NB4 (cell line): ENCODE measurements at regions not wholly inside any gene's neighbourhood (a gene's known extent, or its start where the extent isn't known, plus 50 kb on each side); places are given as distances from the start of the nearest gene placed in this dataset.

Experiments
- CTCF ChIP-seq: IDR thresholded peaks from one replicate; pipeline ENCODE4 v1.5.1; 2012; ENCODE audit warnings: low read depth, low read length
- MAX ChIP-seq: IDR thresholded peaks from 2 replicates; pipeline ENCODE4 v1.6.1; 2011; ENCODE audit warnings: low read depth, low read length
- MYC ChIP-seq: IDR thresholded peaks from 2 replicates; pipeline ENCODE4 v1.6.1; 2011; ENCODE audit warnings: low read depth, low read length
- POLR2A ChIP-seq: IDR thresholded peaks from 2 replicates; pipeline ENCODE4 v1.6.1; 2011; ENCODE audit warnings: mild to moderate bottlenecking; ENCODE audit not compliant: insufficient read length; ENCODE audit errors: extremely low read depth

- TF ChIP-seq CTCF (no peak), POLR2A (no peak), MYC (no peak), MAX (no peak)
Observed at GRCh38 chr3:109570408-109570807, 233.1 kb upstream of the DPPA4 start.
